A673 (cell line): ENCODE measurements at regions not wholly inside any gene's neighbourhood (a gene's known extent, or its start where the extent isn't known, plus 50 kb on each side); places are given as distances from the start of the nearest gene placed in this dataset.

Source experiments
- EZH2 ChIP-seq: fragments of 200-600 bp; sonication (generic); IDR thresholded peaks from 2 replicates; pipeline ENCODE4 v1.6.1; 2017; ENCODE audit warnings: borderline replicate concordance, low read depth, mild to moderate bottlenecking, mixed read lengths, antibody characterized with exemption, low read length; ENCODE audit not compliant: poor library complexity, severe bottlenecking
- TF ChIP-seq, protein P1 (sequence below): fragments of 300-800, 200-600 bp; sonication (generic); conservative IDR thresholded peaks from 2 replicates; pipeline ENCODE4 v1.5.1; 2017; ENCODE audit warnings: low read depth, mild to moderate bottlenecking, antibody characterized with exemption, low read length, moderate library complexity, mixed read lengths

DNA sequence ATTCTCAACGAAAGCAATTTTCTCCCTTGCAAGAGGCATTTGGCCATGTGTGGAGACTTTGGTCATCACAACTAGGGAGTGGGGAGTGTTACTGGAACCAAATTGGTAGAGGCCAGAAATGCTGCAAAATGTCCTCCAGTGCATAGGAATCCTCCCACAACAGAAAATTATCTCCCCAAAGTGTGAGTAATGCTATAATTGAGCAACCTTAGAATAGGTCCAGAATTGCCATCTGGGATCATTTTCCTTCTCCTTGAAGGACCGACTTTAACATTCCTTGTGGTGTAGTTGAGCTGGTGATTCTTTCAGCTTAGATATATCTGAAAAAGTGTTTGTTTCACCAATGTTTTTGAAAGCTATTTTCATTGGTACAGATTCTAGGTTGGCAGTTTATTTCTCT is 111.2 kb upstream of the SMIM21 start:
- TF ChIP-seq, protein P1, sequence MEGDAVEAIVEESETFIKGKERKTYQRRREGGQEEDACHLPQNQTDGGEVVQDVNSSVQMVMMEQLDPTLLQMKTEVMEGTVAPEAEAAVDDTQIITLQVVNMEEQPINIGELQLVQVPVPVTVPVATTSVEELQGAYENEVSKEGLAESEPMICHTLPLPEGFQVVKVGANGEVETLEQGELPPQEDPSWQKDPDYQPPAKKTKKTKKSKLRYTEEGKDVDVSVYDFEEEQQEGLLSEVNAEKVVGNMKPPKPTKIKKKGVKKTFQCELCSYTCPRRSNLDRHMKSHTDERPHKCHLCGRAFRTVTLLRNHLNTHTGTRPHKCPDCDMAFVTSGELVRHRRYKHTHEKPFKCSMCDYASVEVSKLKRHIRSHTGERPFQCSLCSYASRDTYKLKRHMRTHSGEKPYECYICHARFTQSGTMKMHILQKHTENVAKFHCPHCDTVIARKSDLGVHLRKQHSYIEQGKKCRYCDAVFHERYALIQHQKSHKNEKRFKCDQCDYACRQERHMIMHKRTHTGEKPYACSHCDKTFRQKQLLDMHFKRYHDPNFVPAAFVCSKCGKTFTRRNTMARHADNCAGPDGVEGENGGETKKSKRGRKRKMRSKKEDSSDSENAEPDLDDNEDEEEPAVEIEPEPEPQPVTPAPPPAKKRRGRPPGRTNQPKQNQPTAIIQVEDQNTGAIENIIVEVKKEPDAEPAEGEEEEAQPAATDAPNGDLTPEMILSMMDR: no peak
- TF ChIP-seq EZH2: no peak
